Neural crest cell (in vitro differentiated cells): ENCODE measurements at regions not wholly inside any gene's neighbourhood (a gene's known extent, or its start where the extent isn't known, plus 50 kb on each side); places are given as distances from the start of the nearest gene placed in this dataset.
"Not testable (repeated sequence)": the region's sequence is repeated elsewhere in the genome, so short reads cannot be mapped to it uniquely, and the experiment has no call there.

Source experiments
- DNase-seq: peaks from one replicate; pipeline ENCODE4 v3.0.0; 2021; ENCODE audit warnings: low read depth, mixed read lengths, low spot score
- H3K27ac Mint-ChIP-seq: one replicate; pipeline ENCODE4 v1.8.0; 2021; ENCODE audit warnings: mild to moderate bottlenecking, mixed read lengths; ENCODE audit not compliant: unreplicated experiment
- H3K27me3 Mint-ChIP-seq: 2 replicates; pipeline ENCODE4 v1.8.0; 2021; ENCODE audit warnings: low read depth, mild to moderate bottlenecking, mixed read lengths
- H3K36me3 Mint-ChIP-seq: 2 replicates; pipeline ENCODE4 v1.8.0; 2021; ENCODE audit warnings: low read depth, mild to moderate bottlenecking, mixed read lengths
- H3K4me1 Mint-ChIP-seq: 2 replicates; pipeline ENCODE4 v1.8.0; 2021; ENCODE audit warnings: mixed read lengths
- H3K4me3 Mint-ChIP-seq: one replicate; pipeline ENCODE4 v1.8.0; 2021; ENCODE audit warnings: mild to moderate bottlenecking, mixed read lengths
- H3K9me3 Mint-ChIP-seq: 2 replicates; pipeline ENCODE4 v1.8.0; 2021; ENCODE audit warnings: mixed read lengths
- TF ChIP-seq, protein P1 (sequence below): fragments of 200-600 bp; sonication (generic); conservative IDR thresholded peaks from 2 replicates; pipeline ENCODE4 v1.5.0; 2021; ENCODE audit warnings: antibody characterized with exemption, mild to moderate bottlenecking

DNA sequence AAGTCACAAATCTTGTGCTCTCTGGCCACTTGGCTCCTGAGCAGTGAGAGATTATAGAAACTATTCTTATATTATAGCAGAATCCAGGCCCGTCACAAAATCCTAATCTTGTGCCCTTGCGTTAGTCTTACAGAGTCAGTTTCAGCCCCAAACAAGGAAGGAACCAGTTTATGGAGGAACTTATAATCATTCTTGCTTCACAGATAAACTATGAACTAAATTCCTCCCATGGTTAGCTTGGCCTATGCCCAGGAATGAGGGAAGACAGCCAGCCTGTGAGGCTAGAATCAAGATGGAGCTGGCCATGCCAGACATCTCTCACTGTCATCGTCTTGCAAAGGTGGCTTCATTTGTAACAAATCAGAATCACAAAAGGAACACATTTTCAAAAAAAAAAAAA, 199.7 kb upstream of the PITRM1 start:
- no peak for DNase-seq
- TF ChIP-seq, protein P1, sequence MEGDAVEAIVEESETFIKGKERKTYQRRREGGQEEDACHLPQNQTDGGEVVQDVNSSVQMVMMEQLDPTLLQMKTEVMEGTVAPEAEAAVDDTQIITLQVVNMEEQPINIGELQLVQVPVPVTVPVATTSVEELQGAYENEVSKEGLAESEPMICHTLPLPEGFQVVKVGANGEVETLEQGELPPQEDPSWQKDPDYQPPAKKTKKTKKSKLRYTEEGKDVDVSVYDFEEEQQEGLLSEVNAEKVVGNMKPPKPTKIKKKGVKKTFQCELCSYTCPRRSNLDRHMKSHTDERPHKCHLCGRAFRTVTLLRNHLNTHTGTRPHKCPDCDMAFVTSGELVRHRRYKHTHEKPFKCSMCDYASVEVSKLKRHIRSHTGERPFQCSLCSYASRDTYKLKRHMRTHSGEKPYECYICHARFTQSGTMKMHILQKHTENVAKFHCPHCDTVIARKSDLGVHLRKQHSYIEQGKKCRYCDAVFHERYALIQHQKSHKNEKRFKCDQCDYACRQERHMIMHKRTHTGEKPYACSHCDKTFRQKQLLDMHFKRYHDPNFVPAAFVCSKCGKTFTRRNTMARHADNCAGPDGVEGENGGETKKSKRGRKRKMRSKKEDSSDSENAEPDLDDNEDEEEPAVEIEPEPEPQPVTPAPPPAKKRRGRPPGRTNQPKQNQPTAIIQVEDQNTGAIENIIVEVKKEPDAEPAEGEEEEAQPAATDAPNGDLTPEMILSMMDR, result no peak
- H3K4me1 Mint-ChIP-seq, result no peaks in the 10 kb centered on the region
- H3K4me3 Mint-ChIP-seq, result no peak overlapping the region
- H3K27me3 Mint-ChIP-seq, result no peaks in the 10 kb centered on the region
- H3K27ac Mint-ChIP-seq, result no peak overlapping the region
- H3K9me3 Mint-ChIP-seq, result no peaks in the 10 kb centered on the region
- H3K36me3 Mint-ChIP-seq, result no peaks in the 10 kb centered on the region

DNA sequence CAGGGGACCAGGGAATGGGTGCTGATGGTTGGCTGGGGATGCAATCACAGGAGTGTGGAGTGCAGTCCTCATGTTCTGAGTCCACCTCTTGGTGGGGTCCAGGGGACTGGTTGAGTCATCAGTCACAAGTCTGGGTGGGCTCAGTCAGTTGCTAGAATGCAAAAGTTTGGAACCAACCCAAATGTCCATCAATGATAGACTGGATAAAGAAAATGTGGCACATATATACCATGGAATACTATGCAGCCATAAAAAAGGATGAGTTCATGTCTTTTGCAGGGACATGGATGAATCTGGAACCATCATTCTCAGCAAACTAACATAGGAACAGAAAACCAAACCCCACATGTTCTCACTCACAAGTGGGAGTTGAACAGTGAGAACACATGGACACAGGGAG, 199.0 kb upstream of the PITRM1 start:
- H3K4me3 Mint-ChIP-seq, H3K27me3 Mint-ChIP-seq, H3K27ac Mint-ChIP-seq, H3K9me3 Mint-ChIP-seq, DNase-seq, H3K36me3 Mint-ChIP-seq, H3K4me1 Mint-ChIP-seq: not testable (repeated sequence)

DNA sequence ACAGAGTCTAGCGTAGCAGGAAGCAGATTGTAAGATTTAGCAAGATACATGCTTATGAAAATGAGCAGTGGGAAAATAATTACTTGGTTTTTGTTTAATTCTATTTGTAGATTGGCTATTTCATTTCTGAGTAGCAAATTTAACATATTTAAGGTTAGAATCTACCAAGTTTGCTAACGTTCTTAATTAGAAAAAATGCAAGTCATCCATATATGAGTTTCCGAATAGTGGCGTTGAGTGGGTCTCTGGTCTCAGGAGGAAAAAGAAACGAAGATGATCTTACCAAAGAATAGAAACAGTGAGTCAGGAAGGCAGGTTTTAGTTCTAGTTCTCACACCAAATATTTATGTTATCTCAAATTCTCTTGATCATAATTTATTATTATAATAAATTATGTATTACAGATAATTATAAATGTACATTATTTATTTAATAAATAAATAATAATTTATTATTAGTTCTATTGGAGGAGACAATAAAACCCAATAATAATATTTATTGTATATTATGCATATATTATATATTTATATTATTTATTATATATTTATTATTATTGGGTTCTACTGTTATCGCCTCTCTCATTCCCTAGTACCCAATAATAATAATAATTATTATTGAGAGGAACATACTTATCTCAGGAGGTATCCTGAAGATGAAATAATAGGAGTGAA, 194.3 kb upstream of the PITRM1 start:
- Mint-ChIP-seq H3K36me3 (no peaks in the 10 kb centered on the region), H3K4me3 (no peak overlapping the region), H3K27me3 (no peaks in the 10 kb centered on the region), H3K4me1 (peaks cover 5% of the 10 kb centered on the region), H3K9me3 (peaks cover 3% of the 10 kb centered on the region), H3K27ac (no peak overlapping the region)
- TF ChIP-seq, protein P1, result no peak
- DNase-seq, result no peak

DNA sequence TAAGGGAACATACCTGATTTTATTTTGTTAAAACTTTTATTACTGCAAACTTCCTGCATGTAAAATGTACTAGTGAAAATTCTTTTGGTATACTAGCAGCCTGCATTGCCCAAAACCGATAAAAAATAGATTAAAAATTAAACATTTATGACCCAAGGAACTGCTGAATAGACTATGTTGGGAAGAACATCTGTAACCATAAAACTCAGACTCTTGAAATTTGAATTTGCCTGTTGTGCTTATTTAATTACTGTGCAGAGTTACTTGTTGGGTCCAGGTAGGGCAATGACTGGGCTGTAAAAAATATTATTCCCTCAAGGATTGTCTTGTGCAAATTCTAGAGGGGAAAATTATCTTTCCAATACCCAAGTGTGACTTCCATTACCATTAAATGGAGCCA, 193.5 kb upstream of the PITRM1 start:
- peaks cover 5% of the 10 kb centered on the region for H3K4me1 Mint-ChIP-seq
- H3K27ac Mint-ChIP-seq, result no peak overlapping the region
- H3K36me3 Mint-ChIP-seq, result peaks cover 4% of the 10 kb centered on the region
- H3K27me3 Mint-ChIP-seq, result no peaks in the 10 kb centered on the region
- no peak for DNase-seq
- H3K4me3 Mint-ChIP-seq, result no peak overlapping the region
- H3K9me3 Mint-ChIP-seq, result peaks cover 6% of the 10 kb centered on the region
- TF ChIP-seq, protein P1, result no peak

DNA sequence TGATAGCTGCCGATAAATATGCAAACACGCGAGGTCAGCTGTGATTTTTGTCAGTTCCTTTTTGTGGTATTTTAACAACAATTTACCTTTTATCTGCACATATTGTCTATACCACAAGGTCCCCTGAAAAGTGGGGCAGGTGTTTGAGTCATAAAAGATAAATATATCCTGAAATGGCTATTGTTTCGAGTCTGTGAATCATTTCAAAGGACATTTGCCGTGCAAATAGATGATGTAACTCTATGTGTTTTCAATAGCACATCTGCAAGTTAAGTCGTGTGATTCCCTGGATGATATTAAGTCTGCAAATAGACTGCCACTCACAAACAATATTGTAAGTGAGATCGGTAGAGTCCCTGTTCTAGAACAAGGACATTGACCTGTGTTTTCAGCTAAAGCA, 193.0 kb upstream of the PITRM1 start:
- H3K36me3 Mint-ChIP-seq, result peaks cover 7% of the 10 kb centered on the region
- peaks cover 9% of the 10 kb centered on the region for H3K9me3 Mint-ChIP-seq
- no peak overlapping the region for H3K27ac Mint-ChIP-seq
- TF ChIP-seq, protein P1, result no peak
- peaks cover 5% of the 10 kb centered on the region for H3K4me1 Mint-ChIP-seq
- no peak overlapping the region for H3K4me3 Mint-ChIP-seq
- no peaks in the 10 kb centered on the region for H3K27me3 Mint-ChIP-seq
- no peak for DNase-seq

DNA sequence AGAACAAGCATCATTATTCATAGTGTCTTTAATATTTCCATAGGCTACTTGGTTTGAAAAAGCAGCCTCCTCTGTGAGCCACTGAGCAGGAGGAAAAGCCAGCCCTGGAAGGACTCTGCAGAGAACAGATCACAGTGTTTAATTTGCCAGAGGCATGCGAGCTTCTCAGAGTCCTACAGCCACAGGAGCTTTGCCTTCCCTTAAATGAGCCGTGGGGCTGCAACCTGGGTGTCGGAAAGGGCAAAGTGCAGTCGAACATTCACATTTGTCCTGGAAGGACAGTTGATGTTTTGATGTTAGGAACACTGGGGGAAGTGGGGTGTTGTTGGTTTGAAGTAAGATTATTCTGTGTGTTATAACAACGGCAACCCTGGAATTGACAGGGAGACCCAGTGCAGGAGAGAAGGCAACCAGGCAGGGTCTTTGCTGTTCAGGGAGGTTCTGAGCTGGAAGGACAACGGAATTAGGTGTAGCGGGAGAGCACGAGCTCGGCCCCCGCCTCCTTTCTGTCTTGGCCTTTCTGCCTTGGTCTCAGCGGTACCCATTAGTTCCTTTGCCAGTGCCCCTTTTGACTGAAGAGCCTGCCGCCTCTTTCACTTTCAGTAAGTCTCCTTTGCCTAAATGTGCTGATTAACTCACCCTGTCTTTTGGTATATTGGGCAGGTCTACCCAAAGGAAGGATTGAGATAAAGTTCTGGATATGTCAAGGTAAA, 192.3 kb upstream of the PITRM1 start:
- no peak overlapping the region for H3K27ac Mint-ChIP-seq
- H3K4me1 Mint-ChIP-seq, result peaks cover 5% of the 10 kb centered on the region
- H3K9me3 Mint-ChIP-seq, result peaks cover 9% of the 10 kb centered on the region
- DNase-seq, result no peak
- H3K36me3 Mint-ChIP-seq, result peaks cover 7% of the 10 kb centered on the region
- TF ChIP-seq, protein P1, result no peak
- H3K27me3 Mint-ChIP-seq, result no peaks in the 10 kb centered on the region
- no peak overlapping the region for H3K4me3 Mint-ChIP-seq
